Neural progenitor cell (in vitro differentiated cells): ENCODE measurements at regions not wholly inside any gene's neighbourhood (a gene's known extent, or its start where the extent isn't known, plus 50 kb on each side); places are given as distances from the start of the nearest gene placed in this dataset.
A peak's percentile ranks its signal among the peaks of the same experiment; 100 is the strongest.

Experiments used
- DNase-seq: peaks from one replicate; pipeline ENCODE4 v3.0.0-alpha.2; 2016; ENCODE audit warnings: low spot score
- H2AFZ ChIP-seq: fragments of 200-600 bp; sonication (generic); replicated peaks from 2 replicates; pipeline ENCODE4 v1.6.1; 2016; ENCODE audit warnings: antibody characterized with exemption
- H3F3A ChIP-seq: fragments of 200-600 bp; sonication (generic); 2 replicates; pipeline ENCODE4 v1.6.1; 2016; ENCODE audit warnings: antibody characterized with exemption, low read depth
- H3K27ac ChIP-seq: fragments of 200-600 bp; sonication (generic); 2 replicates; pipeline ENCODE4 v1.5.1; 2016; ENCODE audit warnings: mild to moderate bottlenecking
- H3K27me3 ChIP-seq: fragments of 200-600 bp; sonication (generic); 2 replicates; pipeline ENCODE4 v1.6.1; 2016; ENCODE audit warnings: mild to moderate bottlenecking, moderate library complexity
- H3K36me3 ChIP-seq: fragments of 200-600 bp; sonication (generic); 2 replicates; pipeline ENCODE4 v1.5.1; 2016
- H3K4me1 ChIP-seq: fragments of 200-600 bp; sonication (generic); 2 replicates; pipeline ENCODE4 v1.6.1; 2016; ENCODE audit warnings: mixed run types
- H3K4me2 ChIP-seq: fragments of 200-600 bp; sonication (generic); 2 replicates; pipeline ENCODE4 v1.6.1; 2016
- H3K4me3 ChIP-seq: fragments of 200-600 bp; sonication (generic); 2 replicates; pipeline ENCODE4 v1.5.1; 2016
- H3K79me2 ChIP-seq: fragments of 200-600 bp; sonication (generic); 2 replicates; pipeline ENCODE4 v1.6.1; 2016; ENCODE audit warnings: low read depth
- H3K9ac ChIP-seq: fragments of 200-600 bp; sonication (generic); 2 replicates; pipeline ENCODE4 v1.6.1; 2016
- H3K9me3 ChIP-seq: fragments of 200-600 bp; sonication (generic); 2 replicates; pipeline ENCODE4 v1.5.1; 2016; ENCODE audit warnings: low read depth
- H4K20me1 ChIP-seq: fragments of 200-600 bp; sonication (generic); 2 replicates; pipeline ENCODE4 v1.6.1; 2016; ENCODE audit warnings: low read depth
- H3K27ac Mint-ChIP-seq: 3 replicates; pipeline ENCODE4 v1.8.0; 2021; ENCODE audit warnings: mixed read lengths
- H3K27me3 Mint-ChIP-seq: 2 replicates; pipeline ENCODE4 v1.8.0; 2022; ENCODE audit warnings: low read depth, mild to moderate bottlenecking, inconsistent platforms, moderate library complexity, mixed read lengths; ENCODE audit not compliant: insufficient read depth
- H3K36me3 Mint-ChIP-seq: 3 replicates; pipeline ENCODE4 v1.8.0; 2021; ENCODE audit warnings: mixed read lengths
- H3K4me1 Mint-ChIP-seq: 3 replicates; pipeline ENCODE4 v1.8.0; 2021; ENCODE audit warnings: mixed read lengths
- H3K4me3 Mint-ChIP-seq: 3 replicates; pipeline ENCODE4 v1.8.0; 2021; ENCODE audit warnings: mild to moderate bottlenecking, moderate library complexity, mixed read lengths
- H3K9me3 Mint-ChIP-seq: 3 replicates; pipeline ENCODE4 v1.8.0; 2020; ENCODE audit warnings: mixed read lengths
- EZH2 ChIP-seq: fragments of 200-600 bp; sonication (generic); IDR thresholded peaks from 2 replicates; pipeline ENCODE4 v1.6.1; 2017; ENCODE audit warnings: antibody characterized with exemption, mild to moderate bottlenecking, moderate library complexity
- EZH2phosphoT487 ChIP-seq: fragments of 200-600 bp; sonication (generic); IDR thresholded peaks from 2 replicates; pipeline ENCODE4 v1.6.1; 2017; ENCODE audit warnings: antibody characterized with exemption
- TF ChIP-seq, protein P1 (sequence below): fragments of 200-600 bp; sonication (generic); IDR thresholded peaks from 2 replicates; pipeline ENCODE4 v1.5.1; 2017; ENCODE audit warnings: antibody characterized with exemption, mild to moderate bottlenecking

GRCh38 chr5:61771062-61771461 is 439.0 kb downstream of the ZSWIM6 start:
- H3K4me2 ChIP-seq = peak overlapping the region; percentile 31
- H3K4me3 Mint-ChIP-seq = no peak overlapping the region
- no peak overlapping the region for H3K27ac Mint-ChIP-seq
- peaks cover 24% of the 10 kb centered on the region for H3K4me1 ChIP-seq
- H3K79me2 ChIP-seq = no peaks in the 10 kb centered on the region
- H3K9me3 ChIP-seq = no peaks in the 10 kb centered on the region
- H3K36me3 Mint-ChIP-seq = no peaks in the 10 kb centered on the region
- H2AFZ ChIP-seq = no peak overlapping the region
- TF ChIP-seq EZH2 (no peak), EZH2phosphoT487 (no peak)
- TF ChIP-seq, protein P1, sequence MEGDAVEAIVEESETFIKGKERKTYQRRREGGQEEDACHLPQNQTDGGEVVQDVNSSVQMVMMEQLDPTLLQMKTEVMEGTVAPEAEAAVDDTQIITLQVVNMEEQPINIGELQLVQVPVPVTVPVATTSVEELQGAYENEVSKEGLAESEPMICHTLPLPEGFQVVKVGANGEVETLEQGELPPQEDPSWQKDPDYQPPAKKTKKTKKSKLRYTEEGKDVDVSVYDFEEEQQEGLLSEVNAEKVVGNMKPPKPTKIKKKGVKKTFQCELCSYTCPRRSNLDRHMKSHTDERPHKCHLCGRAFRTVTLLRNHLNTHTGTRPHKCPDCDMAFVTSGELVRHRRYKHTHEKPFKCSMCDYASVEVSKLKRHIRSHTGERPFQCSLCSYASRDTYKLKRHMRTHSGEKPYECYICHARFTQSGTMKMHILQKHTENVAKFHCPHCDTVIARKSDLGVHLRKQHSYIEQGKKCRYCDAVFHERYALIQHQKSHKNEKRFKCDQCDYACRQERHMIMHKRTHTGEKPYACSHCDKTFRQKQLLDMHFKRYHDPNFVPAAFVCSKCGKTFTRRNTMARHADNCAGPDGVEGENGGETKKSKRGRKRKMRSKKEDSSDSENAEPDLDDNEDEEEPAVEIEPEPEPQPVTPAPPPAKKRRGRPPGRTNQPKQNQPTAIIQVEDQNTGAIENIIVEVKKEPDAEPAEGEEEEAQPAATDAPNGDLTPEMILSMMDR = no peak
- H3K4me3 ChIP-seq = no peak overlapping the region
- no peak overlapping the region for H3K9ac ChIP-seq
- H3K36me3 ChIP-seq = no peaks in the 10 kb centered on the region
- H3K27me3 Mint-ChIP-seq = peaks cover 5% of the 10 kb centered on the region
- no peak overlapping the region for H3K27ac ChIP-seq
- H3K4me1 Mint-ChIP-seq = peaks cover 5% of the 10 kb centered on the region
- H3F3A ChIP-seq = peaks cover 8% of the 10 kb centered on the region
- peaks cover 5% of the 10 kb centered on the region for H3K9me3 Mint-ChIP-seq
- H3K27me3 ChIP-seq = no peaks in the 10 kb centered on the region
- DNase-seq = no peak
- no peaks in the 10 kb centered on the region for H4K20me1 ChIP-seq

- Mint-ChIP-seq H3K4me1 (peaks cover 5% of the 10 kb centered on the region), H3K4me3 (no peak overlapping the region), H3K27me3 (peaks cover 5% of the 10 kb centered on the region), H3K27ac (no peak overlapping the region), H3K36me3 (no peaks in the 10 kb centered on the region), H3K9me3 (peaks cover 5% of the 10 kb centered on the region)
- no peak overlapping the region for H2AFZ ChIP-seq
- H3K36me3 ChIP-seq = no peaks in the 10 kb centered on the region
- H3K9me3 ChIP-seq = no peaks in the 10 kb centered on the region
- H3K27ac ChIP-seq = no peak overlapping the region
- H3K79me2 ChIP-seq = no peaks in the 10 kb centered on the region
- H3K4me1 ChIP-seq = peaks cover 24% of the 10 kb centered on the region
- H3F3A ChIP-seq = peaks cover 8% of the 10 kb centered on the region
- no peak overlapping the region for H3K4me2 ChIP-seq
- H3K9ac ChIP-seq = no peak overlapping the region
- no peaks in the 10 kb centered on the region for H3K27me3 ChIP-seq
- no peak overlapping the region for H3K4me3 ChIP-seq
- no peak for DNase-seq
- TF ChIP-seq EZH2 (no peak), EZH2phosphoT487 (no peak)
- TF ChIP-seq, protein P1 = no peak
- H4K20me1 ChIP-seq = no peaks in the 10 kb centered on the region
Observed at GRCh38 chr5:61771808-61772207, 439.8 kb downstream of the ZSWIM6 start.

- Histone ChIP-seq H3F3A (peaks cover under 1% of the 10 kb centered on the region), H3K4me3 (no peak overlapping the region), H2AFZ (no peak overlapping the region), H3K9ac (no peak overlapping the region), H3K9me3 (no peaks in the 10 kb centered on the region), H3K36me3 (no peaks in the 10 kb centered on the region), H3K27me3 (no peaks in the 10 kb centered on the region), H3K4me1 (peaks cover 6% of the 10 kb centered on the region), H3K27ac (no peak overlapping the region), H4K20me1 (no peaks in the 10 kb centered on the region), H3K79me2 (no peaks in the 10 kb centered on the region), H3K4me2 (no peak overlapping the region)
- Mint-ChIP-seq H3K36me3 (no peaks in the 10 kb centered on the region), H3K4me1 (peaks cover 19% of the 10 kb centered on the region), H3K4me3 (no peak overlapping the region), H3K27ac (no peak overlapping the region), H3K27me3 (peaks cover 4% of the 10 kb centered on the region), H3K9me3 (peaks cover 2% of the 10 kb centered on the region)
- TF ChIP-seq, protein P1 = no peak
- TF ChIP-seq EZH2phosphoT487 (no peak), EZH2 (no peak)
- DNase-seq = no peak
Observed at GRCh38 chr5:61775901-61776300, 443.8 kb downstream of the ZSWIM6 start.
